Renal cortex interstitium (tissue), 11 donors: ENCODE measurements at regions not wholly inside any gene's neighbourhood (a gene's known extent, or its start where the extent isn't known, plus 50 kb on each side); places are given as distances from the start of the nearest gene placed in this dataset.

ENCODE experiments used
- DNase-seq, 11 donors: peaks; one replicate each; pipeline ENCODE4 v3.0.0-alpha.2; 2013; ENCODE audit warnings: low read depth in 9 of 11, low spot score in 4 of 11; ENCODE audit errors: extremely low read depth in 1 of 11

GRCh38 chr18:78721981-78722380 is 257.6 kb upstream of the SALL3 start:
- DNase-seq: no peak

DNA sequence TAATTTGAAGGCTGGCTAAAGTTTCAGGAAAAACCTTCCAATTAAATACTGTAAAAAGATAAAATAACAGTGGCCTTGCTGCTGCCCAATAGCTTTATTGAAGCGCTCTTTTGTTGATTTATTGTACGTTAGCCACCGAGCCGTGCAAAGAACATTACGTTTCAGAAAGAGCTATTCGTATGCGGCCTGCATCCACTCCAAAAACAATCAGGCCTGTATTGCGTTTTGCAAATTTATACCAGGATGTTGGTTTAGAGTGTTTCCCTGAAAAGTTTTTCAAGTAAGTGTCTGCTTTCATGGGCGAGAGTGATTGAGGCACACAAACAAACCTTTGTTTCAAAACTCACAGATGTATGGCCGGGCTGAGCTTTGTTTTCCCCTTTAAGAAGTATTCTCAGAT is 257.2 kb upstream of the SALL3 start:
- no peak for DNase-seq

GRCh38 chr18:78722929-78723710 is 256.5 kb upstream of the SALL3 start:
- no peak for DNase-seq

- no peak for DNase-seq
Observed at GRCh38 chr18:78724214-78724914, 255.3 kb upstream of the SALL3 start.

DNA sequence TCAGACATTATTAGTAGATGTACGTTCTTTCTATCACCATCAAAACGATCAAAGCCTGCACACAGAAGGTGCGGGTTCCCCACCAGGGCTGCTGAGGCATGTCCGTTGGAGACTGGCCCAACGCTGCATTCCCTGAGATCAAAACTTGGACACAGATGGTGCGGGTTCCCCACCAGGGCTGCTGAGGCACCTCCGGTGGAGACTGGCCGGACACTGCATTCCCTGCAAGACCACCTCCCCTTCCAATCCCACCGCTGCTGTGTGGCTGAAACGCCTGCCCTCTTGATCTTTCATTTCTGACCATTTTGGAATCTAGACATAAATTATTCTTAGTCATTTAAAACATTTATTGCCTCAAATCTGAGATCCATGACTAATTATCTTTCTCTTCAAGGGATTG is 254.2 kb upstream of the SALL3 start:
- no peak for DNase-seq

GRCh38 chr18:78726326-78727056 is 253.1 kb upstream of the SALL3 start:
- DNase-seq: no peak

DNA sequence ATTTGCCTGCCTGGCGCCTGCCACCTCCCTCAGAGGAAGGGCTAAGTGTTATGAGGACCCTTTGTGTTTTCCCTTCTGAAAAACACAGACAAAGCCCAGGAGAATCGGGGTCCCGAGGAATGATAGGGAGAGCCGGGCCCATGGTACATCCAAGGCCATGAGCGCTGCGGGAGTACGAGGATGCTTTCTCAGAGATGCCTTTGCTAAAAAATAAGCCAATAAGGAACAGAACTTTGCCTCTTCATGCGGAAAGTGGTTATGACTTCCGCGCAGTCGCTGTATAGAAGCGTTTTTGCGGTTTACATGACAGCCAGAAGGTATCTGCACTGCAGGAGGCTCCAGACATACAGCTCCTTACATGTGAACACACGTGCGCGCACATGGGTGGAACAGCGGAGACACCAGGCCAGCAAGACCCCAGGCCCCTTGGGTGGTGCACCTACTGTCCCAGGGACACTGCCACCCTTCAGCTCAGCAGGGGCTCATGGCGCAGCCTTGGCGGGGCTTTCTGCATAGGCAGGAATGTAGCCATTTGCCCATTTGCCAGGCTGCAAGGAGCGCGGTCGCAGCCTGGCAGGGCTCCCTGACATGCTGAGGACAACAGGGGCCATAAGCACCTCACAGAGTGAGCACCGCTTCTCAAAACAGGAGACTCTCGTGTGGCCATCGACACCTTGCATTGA is 252.4 kb upstream of the SALL3 start:
- no peak for DNase-seq

GRCh38 chr18:78727877-78728783 is 251.5 kb upstream of the SALL3 start:
- no peak for DNase-seq

DNA sequence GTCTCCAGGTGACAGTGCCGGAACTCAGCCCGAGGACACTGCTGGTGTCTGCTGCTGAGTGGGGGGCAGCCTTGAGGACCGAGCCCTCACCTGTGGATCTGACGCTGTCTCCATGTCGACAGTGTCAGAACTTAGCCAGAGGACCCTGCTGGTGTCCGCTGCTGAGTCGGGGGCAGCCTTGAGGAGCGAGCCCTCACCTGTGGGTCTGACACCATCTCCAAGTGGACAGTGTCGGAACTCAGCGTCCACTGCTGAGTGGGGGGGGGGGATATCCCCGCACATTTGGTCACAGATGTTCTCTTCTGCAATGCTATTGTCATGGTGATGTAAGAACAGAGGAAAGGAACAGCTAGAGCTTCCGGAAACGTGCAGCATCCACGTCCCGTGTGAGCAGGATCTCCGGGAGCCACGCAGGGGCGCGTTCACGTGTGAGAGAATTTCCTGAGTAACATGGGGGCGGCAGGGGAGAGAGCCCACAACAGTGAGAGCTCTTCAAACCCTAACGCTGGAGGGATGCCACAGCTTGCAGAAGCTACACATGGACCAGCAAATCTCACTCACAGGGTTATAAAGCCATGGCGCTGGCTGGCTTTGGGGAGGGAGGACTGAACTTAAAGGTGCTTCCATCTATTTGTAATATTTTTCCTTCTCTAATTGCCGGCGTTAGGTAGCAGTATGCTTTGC is 250.7 kb upstream of the SALL3 start:
- DNase-seq: no peak

- no peak for DNase-seq
Observed at GRCh38 chr18:78730546-78730945, 249.1 kb upstream of the SALL3 start.

DNA sequence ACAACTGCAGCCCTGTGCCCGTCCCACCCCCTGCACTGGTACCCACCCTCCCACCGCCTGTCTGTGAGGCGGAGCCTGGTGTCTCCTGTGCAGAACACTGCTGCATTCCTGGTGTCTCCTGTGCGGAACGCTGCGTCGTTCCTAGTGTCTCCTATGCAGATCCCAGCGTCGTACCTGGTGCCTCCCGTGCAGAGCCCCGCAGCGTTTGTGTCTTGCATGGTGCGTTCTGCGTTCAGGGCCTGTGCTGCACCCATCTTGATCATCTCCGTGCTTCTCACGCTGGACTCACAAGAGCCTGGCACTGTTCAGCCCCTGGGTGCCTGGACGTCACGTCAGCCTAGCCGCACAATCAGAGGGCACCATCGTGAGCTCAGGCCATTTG is 248.6 kb upstream of the SALL3 start:
- no peak for DNase-seq

- DNase-seq: no peak
Observed at GRCh38 chr18:78731398-78732032, 248.1 kb upstream of the SALL3 start.

DNA sequence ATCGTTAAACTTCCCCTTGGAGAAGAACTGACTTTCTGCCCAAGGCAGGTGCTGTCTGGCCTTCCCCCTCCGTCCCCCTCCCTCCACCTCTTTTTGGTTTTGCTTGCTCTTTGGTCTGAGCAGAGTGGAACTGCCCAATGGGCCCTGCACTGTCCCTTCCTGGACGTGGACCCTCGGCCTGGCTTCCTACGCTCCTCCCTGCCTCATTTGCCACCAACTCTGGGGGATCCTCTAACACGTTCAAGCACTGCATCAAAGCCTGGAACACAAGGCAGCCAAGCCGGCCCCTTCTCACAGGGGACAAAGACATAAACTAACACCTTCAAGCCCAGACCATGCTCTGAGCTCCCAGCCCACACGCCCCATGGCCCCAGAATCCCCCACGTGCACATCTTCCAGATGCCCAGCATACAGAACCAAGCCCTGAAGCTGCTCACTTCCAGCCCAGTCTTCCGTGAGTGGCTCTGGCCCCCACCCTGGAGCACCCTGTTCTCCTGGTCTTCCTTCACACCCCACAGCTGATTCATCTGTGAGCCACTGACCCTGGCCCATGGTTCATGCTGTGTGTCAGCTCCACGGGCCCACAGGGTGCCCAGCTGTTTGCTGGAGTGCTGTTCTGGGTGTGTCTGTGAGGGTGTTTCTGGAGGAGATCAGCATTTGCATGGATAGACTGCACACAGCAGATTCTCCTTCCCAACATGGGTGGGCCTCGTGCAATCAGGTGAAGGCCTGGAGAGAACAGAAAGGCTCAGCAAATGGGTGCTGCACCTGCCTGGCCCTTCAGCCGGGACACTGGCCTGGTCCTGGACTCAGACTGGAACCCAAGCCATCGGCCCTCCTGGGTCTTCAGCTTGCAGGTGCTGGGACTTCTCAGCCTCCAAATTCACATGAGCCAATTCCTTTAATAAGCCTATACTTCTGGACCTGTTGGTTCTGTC is 247.1 kb upstream of the SALL3 start:
- no peak for DNase-seq

DNA sequence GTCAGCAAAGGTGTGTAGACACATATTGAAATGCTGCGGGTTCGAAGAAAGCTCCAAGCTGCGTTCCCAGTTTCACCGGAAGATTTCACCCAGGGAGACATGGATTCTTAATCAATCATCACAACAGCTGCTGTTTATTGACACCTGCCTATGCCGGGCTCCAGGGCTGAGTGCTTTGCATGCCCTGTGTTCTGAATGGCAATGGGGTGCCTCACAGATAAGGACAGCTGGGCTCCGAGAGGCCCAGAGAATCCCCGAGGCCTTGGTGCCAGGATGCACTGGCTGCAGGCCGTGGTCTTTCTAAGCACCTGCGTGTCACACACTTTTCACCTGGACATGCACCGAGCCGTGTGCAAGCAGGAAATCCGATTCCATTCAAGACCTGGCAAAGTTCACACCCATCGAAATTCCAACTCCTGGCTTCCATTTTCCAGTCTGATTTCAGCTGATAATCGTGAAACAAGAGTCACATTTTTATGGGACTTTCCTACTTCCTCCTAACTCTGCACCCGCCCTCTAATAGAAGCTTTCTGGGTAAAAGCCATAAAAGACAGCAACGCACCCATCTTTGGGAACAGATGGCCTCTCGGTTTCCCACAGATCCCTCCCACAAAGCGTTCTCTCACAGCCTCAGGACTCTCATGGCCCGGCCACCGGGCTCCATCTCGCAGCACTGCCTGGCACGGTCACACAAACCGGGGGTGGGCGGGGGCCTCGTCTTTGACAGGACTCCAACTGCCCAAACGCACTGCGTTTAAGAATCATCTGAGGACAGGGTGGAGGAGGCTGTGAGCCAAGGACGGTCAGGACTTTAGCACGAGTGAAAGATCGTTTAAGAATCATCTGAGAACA is 245.6 kb upstream of the SALL3 start:
- DNase-seq: no peak

- no peak for DNase-seq
Observed at GRCh38 chr18:78734614-78734945, 245.0 kb upstream of the SALL3 start.
